Suppressor macrophage (primary cell): ENCODE measurements at regions not wholly inside any gene's neighbourhood (a gene's known extent, or its start where the extent isn't known, plus 50 kb on each side); places are given as distances from the start of the nearest gene placed in this dataset.

Experiments used
- DNase-seq, 4 experiments: peaks; one replicate each; pipeline ENCODE4 v3.0.0-alpha.2; 2020 to 2022

- no peak for DNase-seq
Observed at GRCh38 chr18:67379981-67380380, 136.5 kb downstream of the DSEL start.

GRCh38 chr18:67376372-67376771, 140.1 kb downstream of the DSEL start:
- no peak for DNase-seq

GRCh38 chr18:67373636-67374035, 142.9 kb downstream of the DSEL start:
- DNase-seq, result no peak

GRCh38 chr18:67367540-67367939, 149.0 kb downstream of the DSEL start:
- no peak for DNase-seq

GRCh38 chr18:67363694-67364093, 152.8 kb downstream of the DSEL start:
- DNase-seq, result no peak

- DNase-seq, result no peak
Observed at GRCh38 chr18:67362906-67363305, 153.6 kb downstream of the DSEL start.

- DNase-seq, result peak; percentile 30 to 70 (median 49)
Observed at GRCh38 chr18:67359873-67360838, 156.4 kb downstream of the DSEL start.

GRCh38 chr18:67358947-67359346, 157.6 kb downstream of the DSEL start:
- no peak for DNase-seq

GRCh38 chr18:67354692-67355091, 161.8 kb downstream of the DSEL start:
- no peak for DNase-seq

GRCh38 chr18:67354091-67354490, 162.4 kb downstream of the DSEL start:
- DNase-seq, result no peak

- no peak for DNase-seq
Observed at GRCh38 chr18:67347438-67347837, 169.1 kb downstream of the DSEL start.

- no peak for DNase-seq
Observed at GRCh38 chr18:67342159-67342558, 174.4 kb downstream of the DSEL start.

- DNase-seq, result no peak
Observed at GRCh38 chr18:67337696-67338095, 178.8 kb downstream of the DSEL start.

- DNase-seq, result no peak
Observed at GRCh38 chr18:67331857-67332256, 184.7 kb downstream of the DSEL start.

- DNase-seq, result no peak
Observed at GRCh38 chr18:67319109-67319508, 197.4 kb downstream of the DSEL start.

GRCh38 chr18:67318651-67319050, 197.9 kb downstream of the DSEL start:
- DNase-seq, result no peak

- no peak for DNase-seq
Observed at GRCh38 chr18:67310826-67311225, 205.7 kb downstream of the DSEL start.

- no peak for DNase-seq
Observed at GRCh38 chr18:67308819-67309218, 207.7 kb downstream of the DSEL start.

GRCh38 chr18:67305466-67305865, 211.1 kb downstream of the DSEL start:
- DNase-seq, result no peak

- no peak for DNase-seq
Observed at GRCh38 chr18:67302043-67302442, 214.5 kb downstream of the DSEL start.

GRCh38 chr18:67301592-67301991, 214.9 kb downstream of the DSEL start:
- no peak for DNase-seq

GRCh38 chr18:67300498-67300897, 216.0 kb downstream of the DSEL start:
- DNase-seq, result no peak

- no peak for DNase-seq
Observed at GRCh38 chr18:67292814-67293213, 223.7 kb downstream of the DSEL start.

GRCh38 chr18:67290421-67290820, 226.1 kb downstream of the DSEL start:
- no peak for DNase-seq

GRCh38 chr18:67285583-67285982, 230.9 kb downstream of the DSEL start:
- DNase-seq, result no peak
